ENCODE measurements at regions not wholly inside any gene's neighbourhood (a gene's known extent, or its start where the extent isn't known, plus 50 kb on each side); places are given as distances from the start of the nearest gene placed in this dataset.

DNA sequence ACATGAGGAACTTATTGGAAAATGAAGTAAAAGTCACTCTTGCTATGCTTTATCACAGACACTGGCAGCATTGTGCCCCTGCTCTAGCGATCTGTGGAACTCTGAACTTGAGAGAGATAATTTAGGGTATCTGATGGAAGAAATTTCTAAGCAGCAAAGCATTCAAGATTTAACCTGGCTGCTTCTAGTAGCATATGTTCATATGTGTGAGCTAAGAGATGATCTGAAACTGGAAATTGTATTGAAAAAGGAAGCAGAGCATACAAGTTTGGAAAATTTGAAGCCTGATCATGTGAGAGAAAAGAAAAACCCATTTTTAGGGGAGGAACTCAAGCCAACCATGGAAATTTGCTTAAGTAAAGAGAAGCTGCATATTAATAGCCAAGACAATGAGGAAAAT, 657.7 kb downstream of the TRAM1L1 start:
- TF ChIP-seq POLR2AphosphoS5 (IDR thresholded peaks at IDR 0.05; ENCODE audit: low read depth, low read length), result no peak
- TF ChIP-seq POLR2A (IDR thresholded peaks at IDR 0.05; ENCODE audit: low read depth, low read length), result no peak
- TF ChIP-seq TAF1 (IDR thresholded peaks at IDR 0.05; ENCODE audit: low read depth, low read length), result no peak
- no peak for TF ChIP-seq SPI1 (IDR thresholded peaks at IDR 0.05; ENCODE audit: low read depth, low read length)

Measured in GM12891 (cell line).